MCF 10A (cell line): ENCODE measurements at regions not wholly inside any gene's neighbourhood (a gene's known extent, or its start where the extent isn't known, plus 50 kb on each side); places are given as distances from the start of the nearest gene placed in this dataset.
A peak's percentile ranks its signal among the peaks of the same experiment; 100 is the strongest.
"Not testable (repeated sequence)": the region's sequence is repeated elsewhere in the genome, so short reads cannot be mapped to it uniquely, and the experiment has no call there.

Source experiments
- BruUV-seq: library from RNA; stranded (reverse); fragments of 400-500 nt; replicated peaks from 2 replicates; lab custom pipeline; 2021; lab: Mats Ljungman, UMichigan
- CTCF ChIA-PET: fragments of 300-600 bp; sonication (Branson Sonifier 250); formaldehyde crosslinking; extraction: SDS; loops from one replicate; lab custom pipeline; 2021; ENCODE audit warnings: antibody characterized with exemption, inconsistent platforms; lab: Yijun Ruan, JAX
- POLR2A ChIA-PET: fragments of 300-600, 350-650 bp; sonication (Branson Sonifier 250); formaldehyde crosslinking; extraction: SDS; loops from one replicate; lab custom pipeline; 2020; ENCODE audit warnings: antibody characterized with exemption, inconsistent platforms; lab: Yijun Ruan, JAX
- DNase-seq: peaks from one replicate; pipeline ENCODE4 v3.0.0-alpha.2; 2018; ENCODE audit not compliant: unreplicated experiment
- H3K27ac Mint-ChIP-seq: one replicate; pipeline ENCODE4 v1.8.0; 2022; ENCODE audit warnings: mild to moderate bottlenecking, low read depth, mixed read lengths; ENCODE audit not compliant: unreplicated experiment
- H3K27me3 Mint-ChIP-seq: one replicate; pipeline ENCODE4 v1.8.0; 2022; ENCODE audit warnings: mixed read lengths; ENCODE audit not compliant: insufficient read depth, unreplicated experiment
- H3K36me3 Mint-ChIP-seq: one replicate; pipeline ENCODE4 v1.8.0; 2022; ENCODE audit warnings: mild to moderate bottlenecking, moderate library complexity, mixed read lengths; ENCODE audit not compliant: insufficient read depth, unreplicated experiment
- H3K4me1 Mint-ChIP-seq: one replicate; pipeline ENCODE4 v1.8.0; 2022; ENCODE audit warnings: mixed read lengths; ENCODE audit not compliant: insufficient read depth, unreplicated experiment
- H3K4me3 Mint-ChIP-seq: one replicate; pipeline ENCODE4 v1.8.0; 2022; ENCODE audit warnings: mild to moderate bottlenecking, moderate library complexity, mixed read lengths; ENCODE audit not compliant: unreplicated experiment
- H3K9me3 Mint-ChIP-seq: one replicate; pipeline ENCODE4 v1.8.0; 2022; ENCODE audit warnings: mixed read lengths; ENCODE audit not compliant: unreplicated experiment
- CTCF ChIP-seq: fragments of 200-600 bp; IDR thresholded peaks from one replicate; pipeline ENCODE4 v1.8.0; 2022; ENCODE audit warnings: antibody characterized with exemption, mild to moderate bottlenecking; ENCODE audit not compliant: unreplicated experiment
- intact Hi-C: fragments of 100-400 bp; cut with micrococcal nuclease; formaldehyde crosslinking; loops from 2 replicates; pipeline ENCODE4 v1.14.1; 2022

- no peaks in the 10 kb centered on the region for H3K27me3 Mint-ChIP-seq
- TF ChIP-seq CTCF, result no peak
- H3K4me3 Mint-ChIP-seq, result no peak overlapping the region
- ChIA-PET POLR2A (no interaction called here), CTCF (no interaction called here)
- no peaks in the 10 kb centered on the region for H3K4me1 Mint-ChIP-seq
- BruUV-seq, result no TSS peak
- no peak overlapping the region for H3K27ac Mint-ChIP-seq
- peak; percentile 1 for DNase-seq
- no peaks in the 10 kb centered on the region for H3K36me3 Mint-ChIP-seq
- intact Hi-C loops, result no loop called here
- peaks cover 13% of the 10 kb centered on the region for H3K9me3 Mint-ChIP-seq
These were observed 248.1 kb upstream of the IZUMO3 start for GRCh38 chr9:24793787-24794186.

GRCh38 chr9:24776226-24776625 is 230.5 kb upstream of the IZUMO3 start:
- Mint-ChIP-seq H3K4me1 (no peaks in the 10 kb centered on the region), H3K27me3 (no peaks in the 10 kb centered on the region), H3K4me3 (no peak overlapping the region), H3K27ac (no peak overlapping the region), H3K9me3 (peaks cover 35% of the 10 kb centered on the region), H3K36me3 (no peaks in the 10 kb centered on the region)
- intact Hi-C loops, result no loop called here
- POLR2A ChIA-PET, result no interaction called here
- no peak for DNase-seq
- no TSS peak for BruUV-seq
- CTCF ChIA-PET, result no interaction called here
- TF ChIP-seq CTCF, result no peak

GRCh38 chr9:24774199-24774598 is 228.5 kb upstream of the IZUMO3 start:
- H3K9me3 Mint-ChIP-seq, result peaks cover 34% of the 10 kb centered on the region
- H3K4me3 Mint-ChIP-seq, POLR2A ChIA-PET, H3K27me3 Mint-ChIP-seq, CTCF ChIA-PET, H3K27ac Mint-ChIP-seq, BruUV-seq, H3K4me1 Mint-ChIP-seq, intact Hi-C loops, H3K36me3 Mint-ChIP-seq: not testable (repeated sequence)
- DNase-seq, result peak; percentile 6

GRCh38 chr9:24766081-24766480 is 220.4 kb upstream of the IZUMO3 start:
- ChIA-PET POLR2A (no interaction called here), CTCF (no interaction called here)
- TF ChIP-seq CTCF, result no peak
- BruUV-seq, result no TSS peak
- no peaks in the 10 kb centered on the region for H3K4me1 Mint-ChIP-seq
- H3K4me3 Mint-ChIP-seq, result no peak overlapping the region
- intact Hi-C loops, result no loop called here
- DNase-seq, result no peak
- no peaks in the 10 kb centered on the region for H3K27me3 Mint-ChIP-seq
- H3K27ac Mint-ChIP-seq, result no peak overlapping the region
- H3K36me3 Mint-ChIP-seq, result no peaks in the 10 kb centered on the region
- peaks cover 23% of the 10 kb centered on the region for H3K9me3 Mint-ChIP-seq

GRCh38 chr9:24765025-24765756 is 219.5 kb upstream of the IZUMO3 start:
- POLR2A ChIA-PET, result no interaction called here
- no peaks in the 10 kb centered on the region for H3K4me1 Mint-ChIP-seq

More at GRCh38 chr9:24765025-24765756, 219.5 kb upstream of the IZUMO3 start:
- intact Hi-C loops, result no loop called here
- BruUV-seq, result no TSS peak
- CTCF ChIA-PET, result no interaction called here
- H3K27me3 Mint-ChIP-seq, result no peaks in the 10 kb centered on the region
- no peak overlapping the region for H3K4me3 Mint-ChIP-seq
- no peak for TF ChIP-seq CTCF
- H3K36me3 Mint-ChIP-seq, result no peaks in the 10 kb centered on the region
- H3K27ac Mint-ChIP-seq, result no peak overlapping the region
- peaks cover 23% of the 10 kb centered on the region for H3K9me3 Mint-ChIP-seq
- no peak for DNase-seq
